Pancreas (tissue), 10 donors: ENCODE measurements at regions not wholly inside any gene's neighbourhood (a gene's known extent, or its start where the extent isn't known, plus 50 kb on each side); places are given as distances from the start of the nearest gene placed in this dataset.

Experiments used
- ATAC-seq, 4 donors: fragments of 200-7000 bp; cut with Tn5 transposase; one replicate each; pipeline versions ENCODE4 v1.8.0 to v1.9.1; 2020; ENCODE audit warnings: mild to moderate bottlenecking in 4 of 4, moderate library complexity in 4 of 4
- DNase-seq, 6 donors: peaks; one replicate each; pipeline ENCODE4 v3.0.0-alpha.2; 2020
- FAIRE-seq: peaks from 2 replicates; lab custom pipeline; 2012; peaks lifted over from hg19 to GRCh38; lab: Jason Lieb, UNC
- H3K27ac ChIP-seq, 4 donors: fragments of 200-600 bp; sonication (generic); 1 replicate in 3 of 4; 2 replicates in 1 of 4; pipeline versions ENCODE4 v1.5.0 to v1.8.0; 2020
- H3K27me3 ChIP-seq, 4 donors: fragments of 200-600 bp; one replicate each; pipeline ENCODE4 v1.8.0; 2021
- H3K36me3 ChIP-seq, 3 donors: fragments of 200-600 bp; sonication (generic) in 1 of 3; one replicate each; pipeline versions ENCODE4 v1.5.0 to v1.8.0; 2020 to 2021
- H3K4me1 ChIP-seq, 3 donors: fragments of 200-600 bp; one replicate each; pipeline ENCODE4 v1.8.0; 2021
- H3K4me3 ChIP-seq, 4 donors: fragments of 200-600 bp; sonication (generic) in 2 of 4; one replicate each; pipeline versions ENCODE4 v1.5.0 to v1.8.0; 2020 to 2021
- H3K9me3 ChIP-seq, 4 donors: fragments of 200-600 bp; one replicate each; pipeline ENCODE4 v1.8.0; 2021
- CTCF ChIP-seq, 4 donors: fragments of 200-600 bp; sonication (generic) in 3 of 4; IDR thresholded peaks; one replicate each; pipeline versions ENCODE4 v1.5.0 to v1.8.0; 2021; ENCODE audit warnings: antibody characterized with exemption in 4 of 4
- whole genome bisulfite sequencing, 2 donors: extraction: QIAGEN DNeasy Blood & Tissue Kit; methylation state at CpG; one replicate each; pipeline ENCODE4 v1.1.7; 2013; 5-methylcytosine and 5-hydroxymethylcytosine counted together
- intact Hi-C, 3 donors: fragments of 100-400 bp; cut with DNase I; formaldehyde crosslinking; loops; one replicate each; pipeline versions ENCODE4 v1.11.1 to v1.14.2; 2022
- donor health status: healthy with polysubstance abuse.
- donor health status: DM: no; HTN: no; CAD: no; lungs with moderate emphysema.
- donor health status: DM: no; HTN: no; CAD: no.
- donor health status: control.
- donor health status: control.
- donor health status: Bipolar disorder and iron deficiency.
- donor health status: DM: yes; HTN: yes; CAD: no.
- donor health status: DM: no; HTN: no; CAD: no.
- donor health status: DM: no; HTN: no; CAD: no.
- donor health status: DM: yes; HTN: yes; CAD: no.

GRCh38 chr12:53829130-53829819 lies 77.5 kb upstream of the CISTR start:
- FAIRE-seq (no peak), DNase-seq (no peak), ATAC-seq (no peak)
- Histone ChIP-seq H3K9me3 (no peaks in the 10 kb centered on the region), H3K27me3 (no peaks in the 10 kb centered on the region), H3K4me3 (no peak overlapping the region), H3K36me3 (no peaks in the 10 kb centered on the region), H3K27ac (no peak overlapping the region), H3K4me1 (no peaks in the 10 kb centered on the region)
- 38 to 51% methylated on average over 3 of the region's 3 CpGs for WGBS, 2 donors
- no peak for TF ChIP-seq CTCF (IDR thresholded peaks at IDR 0.05)
- intact Hi-C loops, result no loop called here

DNA sequence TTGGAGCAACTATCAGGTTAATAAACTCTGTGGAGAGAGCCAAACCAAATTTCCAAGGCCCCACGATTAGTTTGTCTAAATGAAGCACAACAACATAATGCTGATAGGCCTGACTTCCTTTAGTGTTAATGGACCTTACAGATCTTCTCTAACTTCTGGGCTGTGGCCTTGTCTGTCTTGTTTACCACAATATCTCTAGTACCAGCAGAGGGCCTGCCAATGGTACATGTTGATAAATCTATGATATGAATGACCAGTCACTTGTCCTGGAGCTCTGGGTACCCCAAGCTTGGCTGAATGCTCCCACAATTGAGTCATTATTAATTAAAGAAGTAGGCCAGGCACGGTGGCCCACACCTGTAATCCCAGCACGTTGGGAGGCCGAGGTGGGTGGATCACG lies 78.9 kb upstream of the CISTR start:
- WGBS, 2 donors, result 81 to 85% methylated on average over 5 of the region's 5 CpGs
- no peak overlapping the region for H3K27ac ChIP-seq
- H3K4me3 ChIP-seq, result no peak overlapping the region
- no peaks in the 10 kb centered on the region for H3K27me3 ChIP-seq
- intact Hi-C loops, result no loop called here
- no peaks in the 10 kb centered on the region for H3K36me3 ChIP-seq
- ATAC-seq (no peak), DNase-seq (no peak), FAIRE-seq (no peak)
- TF ChIP-seq CTCF (IDR thresholded peaks at IDR 0.05), result no peak
- no peaks in the 10 kb centered on the region for H3K4me1 ChIP-seq
- no peaks in the 10 kb centered on the region for H3K9me3 ChIP-seq

- H3K36me3 ChIP-seq, result no peaks in the 10 kb centered on the region
- 37 to 43% methylated on average over 5 of the region's 5 CpGs for WGBS, 2 donors
- no peak for ATAC-seq
Measured at GRCh38 chr12:53836119-53836655, 84.4 kb upstream of the CISTR start.

GRCh38 chr12:53838978-53839377 lies 87.2 kb upstream of the CISTR start:
- Histone ChIP-seq H3K4me3 (no peak overlapping the region), H3K27ac (no peak overlapping the region), H3K36me3 (no peaks in the 10 kb centered on the region), H3K9me3 (no peaks in the 10 kb centered on the region), H3K27me3 (peaks cover 0 to 5% (median 0%) of the 10 kb centered on the region in 4 donors), H3K4me1 (no peaks in the 10 kb centered on the region)
- ATAC-seq (no peak), DNase-seq (no peak), FAIRE-seq (no peak)
- intact Hi-C loops, result no loop called here
- TF ChIP-seq CTCF (IDR thresholded peaks at IDR 0.05), result no peak
- WGBS, 2 donors, result 58 to 64% methylated on average over 2 of the region's 2 CpGs

More at GRCh38 chr12:53836119-53836655, 84.4 kb upstream of the CISTR start:
- no peak overlapping the region for H3K4me3 ChIP-seq
- no peak for DNase-seq
- no peak for FAIRE-seq
- no peak overlapping the region for H3K27ac ChIP-seq
- peaks cover 0 to 5% (median 0%) of the 10 kb centered on the region in 4 donors for H3K27me3 ChIP-seq
- H3K4me1 ChIP-seq, result no peaks in the 10 kb centered on the region
- no peak for TF ChIP-seq CTCF (IDR thresholded peaks at IDR 0.05)
- intact Hi-C loops, result no loop called here
- no peaks in the 10 kb centered on the region for H3K9me3 ChIP-seq

DNA sequence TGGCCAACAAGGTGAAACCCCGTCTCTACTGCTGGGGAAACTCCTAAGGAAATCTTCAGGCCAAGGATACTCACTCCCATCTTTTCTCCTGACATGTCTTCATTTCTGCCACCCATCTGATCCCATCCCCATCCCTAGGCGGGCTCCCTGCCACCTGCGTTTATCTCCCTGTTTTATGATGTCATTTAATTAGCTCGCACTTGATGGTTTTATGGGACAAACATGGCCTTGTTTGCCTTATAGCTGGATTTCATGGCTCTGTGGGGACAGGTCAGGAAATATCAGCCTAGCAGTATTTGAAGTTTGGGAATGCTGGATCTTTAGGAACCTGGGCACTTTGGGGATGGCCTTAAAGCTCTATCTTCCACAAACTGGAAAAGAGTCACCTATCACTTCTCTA lies 88.5 kb upstream of the CISTR start:
- Histone ChIP-seq H3K4me1 (no peaks in the 10 kb centered on the region), H3K36me3 (no peaks in the 10 kb centered on the region), H3K27me3 (peaks cover 0 to 5% (median 0%) of the 10 kb centered on the region in 4 donors), H3K27ac (no peak overlapping the region), H3K9me3 (no peaks in the 10 kb centered on the region), H3K4me3 (no peak overlapping the region)
- 79 to 80% methylated on average over 4 of the region's 4 CpGs for WGBS, 2 donors
- DNase-seq (no peak), ATAC-seq (no peak), FAIRE-seq (no peak)
- TF ChIP-seq CTCF (IDR thresholded peaks at IDR 0.05), result no peak
- intact Hi-C loops, result no loop called here
